A549 (cell line): ENCODE measurements at regions not wholly inside any gene's neighbourhood (a gene's known extent, or its start where the extent isn't known, plus 50 kb on each side); places are given as distances from the start of the nearest gene placed in this dataset.

Experiments used
- ATAC-seq, 2 experiments: fragments of 200-7000 bp in 1 of 2; fragments of >200 bp in 1 of 2; cut with Nextera tagmentation in 1 of 2; cut with Tn5 transposase in 1 of 2; 3 replicates each; pipeline versions ENCODE4 v1.8.0 to v1.9.1; 2018 to 2020; ENCODE audit warnings: mild to moderate bottlenecking in 1 of 2, moderate library complexity in 1 of 2
- CTCF ChIA-PET: fragments of 300-600 bp; sonication (Branson Sonifier 250); formaldehyde crosslinking; extraction: SDS; loops from one replicate; lab custom pipeline; 2021; ENCODE audit warnings: antibody characterized with exemption, inconsistent platforms; lab: Yijun Ruan, JAX
- POLR2A ChIA-PET: fragments of 350-600 bp; formaldehyde crosslinking; extraction: SDS; loops from one replicate; lab custom pipeline; 2021; ENCODE audit warnings: antibody characterized with exemption, inconsistent platforms; lab: Yijun Ruan, JAX
- DNase-seq, 2 experiments: peaks; one replicate each; pipeline versions ENCODE4 v3.0.0 to v3.0.0-alpha.2; 2011 to 2016; ENCODE audit warnings: low read depth in 1 of 2, low spot score in 1 of 2
- FAIRE-seq: peaks from 2 replicates; lab custom pipeline; 2011; peaks lifted over from hg19 to GRCh38; lab: Jason Lieb, UNC
- H3K27ac ChIP-seq, 2 experiments: fragments of >200 bp; sonication (Bioruptor Twin); formaldehyde crosslinking; 3 replicates each; pipeline ENCODE4 v1.5.1; 2016 to 2017
- H3K4me1 ChIP-seq: fragments of >200 bp; sonication (Bioruptor Twin); formaldehyde crosslinking; 3 replicates; pipeline ENCODE4 v1.6.1; 2016
- H3K4me2 ChIP-seq: fragments of >200 bp; sonication (Bioruptor Twin); formaldehyde crosslinking; 3 replicates; pipeline ENCODE4 v1.6.1; 2016
- H3K4me3 ChIP-seq: fragments of >200 bp; sonication (Bioruptor Twin); formaldehyde crosslinking; 3 replicates; pipeline ENCODE4 v1.5.1; 2016
- H3K9me3 ChIP-seq: fragments of >200 bp; sonication (Bioruptor Twin); formaldehyde crosslinking; 3 replicates; pipeline ENCODE4 v1.6.1; 2016
- CBX2 ChIP-seq: fragments of 200-600 bp; sonication (generic); IDR thresholded peaks from 2 replicates; pipeline ENCODE4 v1.6.1; 2016; ENCODE audit warnings: low read depth, mild to moderate bottlenecking, borderline replicate concordance
- CBX8 ChIP-seq: fragments of 200-600 bp; sonication (generic); IDR thresholded peaks from 2 replicates; pipeline ENCODE4 v1.6.1; 2016
- CEBPB ChIP-seq, 2 experiments: fragments of >200 bp in 1 of 2; sonication (Bioruptor Twin) in 1 of 2; formaldehyde crosslinking in 1 of 2; IDR thresholded peaks; 2 replicates each; pipeline ENCODE4 v1.6.1; 2012 to 2016
- CTCF ChIP-seq: fragments of >200 bp; sonication (Bioruptor Twin); formaldehyde crosslinking; IDR thresholded peaks from 3 replicates; pipeline ENCODE4 v1.5.1; 2016
- FOSB ChIP-seq: fragments of 250-450 bp; sonication (Bioruptor Pico); IDR thresholded peaks from 2 replicates; pipeline ENCODE4 v1.5.0; 2020; ENCODE audit warnings: mild to moderate bottlenecking, moderate library complexity
- FOSL2 ChIP-seq, 2 experiments: fragments of 450-650 bp in 1 of 2; fragments of >200 bp in 1 of 2; sonication (Bioruptor Twin) in 1 of 2; formaldehyde crosslinking; IDR thresholded peaks; 2 replicates each; pipeline versions ENCODE4 v1.5.0 to v1.6.1; 2016 to 2020; ENCODE audit warnings: mild to moderate bottlenecking in 1 of 2, moderate library complexity in 1 of 2
- GATA3 ChIP-seq: IDR thresholded peaks from 2 replicates; pipeline ENCODE4 v1.6.1; 2012; ENCODE audit warnings: borderline replicate concordance
- HES2 ChIP-seq: fragments of >200 bp; sonication (Bioruptor Twin); formaldehyde crosslinking; IDR thresholded peaks from 2 replicates; pipeline ENCODE4 v1.6.1; 2016
- HEYL ChIP-seq: fragments of 250-450 bp; sonication (Bioruptor Pico); IDR thresholded peaks from 2 replicates; pipeline ENCODE4 v1.8.0; 2021; ENCODE audit warnings: mild to moderate bottlenecking, moderate library complexity
- HMGXB4 ChIP-seq: fragments of 250-450 bp; sonication (Bioruptor Pico); IDR thresholded peaks from 2 replicates; pipeline ENCODE4 v1.5.0; 2021; ENCODE audit warnings: mild to moderate bottlenecking, moderate library complexity, borderline replicate concordance
- HOXA7 ChIP-seq: fragments of 250-450 bp; sonication (Bioruptor Pico); IDR thresholded peaks from 2 replicates; pipeline ENCODE4 v1.5.0; 2020; ENCODE audit warnings: mild to moderate bottlenecking, moderate library complexity
- JUNB ChIP-seq: fragments of >200 bp; sonication (Bioruptor Twin); formaldehyde crosslinking; IDR thresholded peaks from 2 replicates; pipeline ENCODE4 v1.6.1; 2016
- MAFK ChIP-seq: fragments of 450-650 bp; IDR thresholded peaks from 2 replicates; pipeline ENCODE4 v1.6.1; 2014; ENCODE audit not compliant: partially characterized antibody
- MYC ChIP-seq: IDR thresholded peaks from 2 replicates; pipeline ENCODE4 v1.6.1; 2012; ENCODE audit warnings: mild to moderate bottlenecking, inconsistent platforms, low read length, improper control_type of control experiment, borderline replicate concordance
- NPAS2 ChIP-seq: fragments of 250-450 bp; sonication (Bioruptor Pico); IDR thresholded peaks from 2 replicates; pipeline ENCODE4 v1.8.0; 2022; ENCODE audit warnings: mild to moderate bottlenecking, moderate library complexity, borderline replicate concordance
- PBX3 ChIP-seq: IDR thresholded peaks from 2 replicates; pipeline ENCODE4 v1.6.1; 2012
- PHF8 ChIP-seq: fragments of 200-600 bp; sonication (generic); IDR thresholded peaks from 2 replicates; pipeline ENCODE4 v1.6.1; 2016; ENCODE audit warnings: low read depth, mild to moderate bottlenecking, antibody characterized with exemption, moderate library complexity, borderline replicate concordance
- POLR2A ChIP-seq: IDR thresholded peaks from 2 replicates; pipeline ENCODE4 v1.6.1; 2012; ENCODE audit warnings: mild to moderate bottlenecking, low read length
- POLR2AphosphoS2 ChIP-seq: conservative IDR thresholded peaks from 2 replicates; pipeline ENCODE4 v1.6.1; 2012; ENCODE audit warnings: low read length, improper control_type of control experiment, inconsistent platforms
- RAD21 ChIP-seq, 2 experiments: fragments of >200 bp in 1 of 2; sonication (Bioruptor Twin) in 1 of 2; formaldehyde crosslinking in 1 of 2; IDR thresholded peaks in 1 of 2; conservative IDR thresholded peaks in 1 of 2; 2 replicates in 1 of 2; 3 replicates in 1 of 2; pipeline ENCODE4 v1.6.1; 2012 to 2018; ENCODE audit warnings: inconsistent platforms in 1 of 2
- RFX5 ChIP-seq: fragments of 450-650 bp; IDR thresholded peaks from 2 replicates; pipeline ENCODE4 v1.7.1; 2014; ENCODE audit warnings: antibody characterized with exemption, mild to moderate bottlenecking, moderate library complexity
- RNF2 ChIP-seq: fragments of 200-600 bp; sonication (generic); IDR thresholded peaks from 2 replicates; pipeline ENCODE4 v1.6.1; 2016; ENCODE audit warnings: low read depth, mild to moderate bottlenecking, antibody characterized with exemption, moderate library complexity, borderline replicate concordance
- TFCP2L1 ChIP-seq: fragments of 250-450 bp; sonication (Bioruptor Pico); IDR thresholded peaks from 2 replicates; pipeline ENCODE4 v1.5.0; 2021; ENCODE audit warnings: mild to moderate bottlenecking
- ZC3H11A ChIP-seq: fragments of 450-650 bp; IDR thresholded peaks from 2 replicates; pipeline ENCODE4 v1.6.1; 2014; ENCODE audit warnings: antibody characterized with exemption, mild to moderate bottlenecking
- ZNF302 ChIP-seq: fragments of 250-450 bp; sonication (Bioruptor Pico); IDR thresholded peaks from 2 replicates; pipeline ENCODE4 v1.9.0; 2021; ENCODE audit warnings: inconsistent platforms, mild to moderate bottlenecking, moderate library complexity
- ZSCAN20 ChIP-seq: fragments of 250-450 bp; sonication (Bioruptor Pico); IDR thresholded peaks from 2 replicates; pipeline ENCODE4 v1.8.0; 2022; ENCODE audit warnings: mild to moderate bottlenecking, moderate library complexity
- WGBS: methylation state at CpG from one replicate; pipeline ENCODE4 v1.1.6; 2017; ENCODE audit errors: missing lambda C conversion rate; 5-methylcytosine and 5-hydroxymethylcytosine counted together

- TF ChIP-seq HEYL (no peak), FOSB (CRISPR knock-in tag) (no peak), TFCP2L1 (CRISPR knock-in tag) (no peak), CBX2 (no peak), RAD21 (conservative IDR thresholded peaks at IDR 0.05 in 1 of 2, IDR thresholded peaks at IDR 0.05 in 1 of 2) (no peak), HES2 (no peak), RNF2 (no peak), PBX3 (no peak), HMGXB4 (CRISPR knock-in tag) (no peak), JUNB (no peak), MYC (no peak), CTCF (no peak), CBX8 (no peak), HOXA7 (CRISPR knock-in tag) (no peak), GATA3 (no peak), ZSCAN20 (CRISPR knock-in tag) (no peak), POLR2AphosphoS2 (no peak), NPAS2 (CRISPR knock-in tag) (no peak), CEBPB (IDR thresholded peaks at IDR 0.05) (no peak), ZNF302 (no peak)
- ChIA-PET CTCF (no interaction called here), POLR2A (no interaction called here)
- ATAC-seq = no peak
- no peak for FAIRE-seq
- Histone ChIP-seq H3K4me1 (no peaks in the 10 kb centered on the region), H3K9me3 (peaks cover 14% of the 10 kb centered on the region), H3K27ac (no peak overlapping the region), H3K4me3 (no peak overlapping the region), H3K4me2 (no peak overlapping the region)
- 68% methylated on average over 7 of the region's 7 CpGs for WGBS
- DNase-seq = no peak
Observed at GRCh38 chr2:220129391-220129790, 502.0 kb downstream of the SLC4A3 start.

GRCh38 chr2:220134756-220135534, 507.5 kb downstream of the SLC4A3 start:
- no peak for FAIRE-seq
- peaks cover 14% of the 10 kb centered on the region for H3K9me3 ChIP-seq
- no peak overlapping the region for H3K4me2 ChIP-seq
- H3K27ac ChIP-seq = no peak overlapping the region
- 43% methylated on average over 6 of the region's 6 CpGs for WGBS
- CTCF ChIA-PET = interaction anchor here (1.5 kb wide), 1 partner anchor 13 kb away, joined by 5 read pairs; no protein-coding TSS in a partner anchor
- H3K4me3 ChIP-seq = no peak overlapping the region
- TF ChIP-seq CEBPB (IDR thresholded peaks at IDR 0.05) (no peak), RFX5 (no peak), POLR2A (no peak), ZC3H11A (no peak), PHF8 (no peak), MAFK (no peak), FOSL2 (IDR thresholded peaks at IDR 0.05) (no peak), FOSL2 (CRISPR knock-in tag; IDR thresholded peaks at IDR 0.05) (no peak)
- TF ChIP-seq, all 56 proteins: peak for 0
- no peak for DNase-seq
- H3K4me1 ChIP-seq = no peaks in the 10 kb centered on the region
- no peak for ATAC-seq
- POLR2A ChIA-PET = no interaction called here
